ENCODE measurements at regions not wholly inside any gene's neighbourhood (a gene's known extent, or its start where the extent isn't known, plus 50 kb on each side); places are given as distances from the start of the nearest gene placed in this dataset.

GRCh38 chr22:48495751-48496080, 1332.0 kb downstream of the BRD1 start:
- TF ChIP-seq CTCF (IDR thresholded peaks at IDR 0.05; ENCODE audit: low read depth, low read length) (no peak), MAX (IDR thresholded peaks at IDR 0.05; ENCODE audit: low read depth, low read length) (no peak), POLR2A (IDR thresholded peaks at IDR 0.05; ENCODE audit: extremely low read depth, insufficient read length) (no peak), MYC (IDR thresholded peaks at IDR 0.05; ENCODE audit: low read depth, low read length) (no peak)

Data from NB4 (cell line).